LoVo (cell line): ENCODE measurements at regions not wholly inside any gene's neighbourhood (a gene's known extent, or its start where the extent isn't known, plus 50 kb on each side); places are given as distances from the start of the nearest gene placed in this dataset.

Experiments used
- DNase-seq: peaks from one replicate; pipeline ENCODE4 v3.0.0-alpha.2; 2016; ENCODE audit warnings: low spot score

- no peak for DNase-seq
These were observed 50.3 kb upstream of the CBFA2T3 start for GRCh38 chr16:89027281-89027680.

- no peak for DNase-seq
These were observed 55.0 kb upstream of the CBFA2T3 start for GRCh38 chr16:89031715-89032659.

- DNase-seq: no peak
These were observed 56.3 kb upstream of the CBFA2T3 start for GRCh38 chr16:89033304-89033703.

- no peak for DNase-seq
These were observed 57.0 kb upstream of the CBFA2T3 start for GRCh38 chr16:89033796-89034572.

- DNase-seq: no peak
These were observed 57.6 kb upstream of the CBFA2T3 start for GRCh38 chr16:89034573-89034961.

- no peak for DNase-seq
These were observed 58.1 kb upstream of the CBFA2T3 start for GRCh38 chr16:89034971-89035668.

- no peak for DNase-seq
These were observed 57.7 kb upstream of the ACSF3 start for GRCh38 chr16:89035669-89036570.

- no peak for DNase-seq
These were observed 56.9 kb upstream of the ACSF3 start for GRCh38 chr16:89036776-89037175.

GRCh38 chr16:89037261-89038152, 56.1 kb upstream of the ACSF3 start:
- DNase-seq: peak; percentile 15

- no peak for DNase-seq
These were observed 55.4 kb upstream of the ACSF3 start for GRCh38 chr16:89038221-89038721.

GRCh38 chr16:89038811-89039735, 54.6 kb upstream of the ACSF3 start:
- DNase-seq: no peak

- DNase-seq: no peak
These were observed 53.9 kb upstream of the ACSF3 start for GRCh38 chr16:89039756-89040155.

GRCh38 chr16:89040391-89040790, 53.3 kb upstream of the ACSF3 start:
- no peak for DNase-seq

GRCh38 chr16:89040861-89041570, 52.6 kb upstream of the ACSF3 start:
- no peak for DNase-seq

GRCh38 chr16:89041571-89042481, 51.8 kb upstream of the ACSF3 start:
- DNase-seq: no peak

GRCh38 chr16:89042711-89043551, 50.7 kb upstream of the ACSF3 start:
- no peak for DNase-seq
